NCI-H187 (cell line): ENCODE measurements at regions not wholly inside any gene's neighbourhood (a gene's known extent, or its start where the extent isn't known, plus 50 kb on each side); places are given as distances from the start of the nearest gene placed in this dataset.

Source experiments
- DNase-seq, 2 experiments: peaks; one replicate each; lab custom pipeline; 2025; lab: John Stamatoyannopoulos, UW

GRCh38 chr13:107205318-107206104 is 637.6 kb upstream of the ARGLU1 start:
- peak; percentile 47 to 69 for DNase-seq

DNA sequence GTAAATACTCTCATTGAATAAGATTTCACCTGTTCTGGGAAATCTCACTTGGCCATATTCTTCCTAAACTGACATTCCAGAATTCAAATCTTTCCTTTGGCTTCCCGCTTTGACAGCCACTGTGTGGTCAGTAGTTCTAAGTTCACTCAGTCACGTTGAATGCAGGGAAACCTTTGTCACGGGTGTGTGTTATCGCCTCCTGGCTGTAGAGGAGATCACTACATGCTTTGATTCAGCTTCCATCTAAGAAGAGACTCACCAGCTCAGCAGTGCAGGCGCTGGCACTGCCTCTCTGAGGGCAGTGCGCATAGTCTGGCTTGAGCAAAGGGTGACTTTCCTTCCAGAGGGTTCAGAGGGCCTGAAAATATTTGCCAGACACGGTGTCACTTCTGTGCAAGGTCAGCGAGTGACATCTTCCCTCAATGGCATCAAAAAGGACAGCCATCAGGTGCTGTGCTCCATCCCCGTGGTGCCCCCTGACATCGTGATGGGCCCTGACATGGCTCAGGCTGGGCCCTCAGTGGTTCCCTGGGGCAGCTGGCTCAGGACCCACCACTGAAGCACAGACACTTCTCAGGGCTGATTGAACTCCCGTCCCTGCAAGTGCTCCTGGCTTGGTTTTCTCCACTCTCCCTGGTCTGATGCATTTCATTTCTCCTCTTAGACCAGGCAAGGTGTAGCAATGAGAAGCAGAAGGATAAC is 635.4 kb upstream of the ARGLU1 start:
- no peak for DNase-seq

- no peak for DNase-seq
Measured at GRCh38 chr13:107202371-107203023, 634.6 kb upstream of the ARGLU1 start.

- no peak for DNase-seq
Measured at GRCh38 chr13:107200491-107200890, 632.6 kb upstream of the ARGLU1 start.

DNA sequence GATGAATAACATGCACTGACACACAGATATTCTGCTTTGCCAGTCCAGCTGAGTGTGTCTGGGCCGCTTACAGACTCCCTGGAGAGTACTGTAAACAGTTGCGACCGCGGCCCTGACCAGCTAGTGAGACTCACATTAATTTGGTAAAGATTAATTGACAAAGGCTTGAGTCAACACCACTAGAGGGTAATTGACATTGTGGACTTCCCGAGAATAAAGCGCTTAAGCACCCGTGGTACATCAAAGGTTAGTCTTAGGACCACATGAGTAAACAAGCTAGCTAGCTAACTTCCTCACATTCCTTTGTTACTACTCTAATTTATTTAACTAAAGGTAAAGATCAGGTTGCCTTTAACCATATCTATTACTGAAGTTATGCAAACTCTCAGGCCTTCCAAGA is 624.4 kb upstream of the ARGLU1 start:
- DNase-seq, result no peak

- DNase-seq, result no peak
Measured at GRCh38 chr13:107190065-107190464, 622.1 kb upstream of the ARGLU1 start.

GRCh38 chr13:107185889-107186288 is 618.0 kb upstream of the ARGLU1 start:
- DNase-seq, result no peak

- DNase-seq, result no peak
Measured at GRCh38 chr13:107170270-107170931, 602.5 kb upstream of the ARGLU1 start.

GRCh38 chr13:107157271-107157670 is 589.3 kb upstream of the ARGLU1 start:
- DNase-seq, result no peak

DNA sequence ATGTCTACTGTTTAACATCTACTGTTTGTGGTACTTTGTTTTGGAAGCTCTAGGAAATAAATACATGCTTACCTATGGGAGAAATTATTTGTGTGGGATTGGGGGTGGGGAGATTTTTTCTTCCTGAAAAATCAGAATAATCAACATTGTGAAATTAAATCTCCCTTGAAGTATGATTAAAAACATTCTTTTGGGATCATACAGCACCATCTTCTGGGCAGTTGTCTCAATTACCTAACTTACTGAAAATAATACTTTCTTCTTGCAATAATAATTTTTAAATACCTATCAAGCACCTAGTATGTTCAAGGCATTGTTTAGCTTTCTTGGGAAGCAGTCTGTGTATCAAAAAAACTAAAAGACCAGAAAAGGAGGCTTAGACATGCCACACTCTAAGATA is 576.5 kb upstream of the ARGLU1 start:
- no peak for DNase-seq

DNA sequence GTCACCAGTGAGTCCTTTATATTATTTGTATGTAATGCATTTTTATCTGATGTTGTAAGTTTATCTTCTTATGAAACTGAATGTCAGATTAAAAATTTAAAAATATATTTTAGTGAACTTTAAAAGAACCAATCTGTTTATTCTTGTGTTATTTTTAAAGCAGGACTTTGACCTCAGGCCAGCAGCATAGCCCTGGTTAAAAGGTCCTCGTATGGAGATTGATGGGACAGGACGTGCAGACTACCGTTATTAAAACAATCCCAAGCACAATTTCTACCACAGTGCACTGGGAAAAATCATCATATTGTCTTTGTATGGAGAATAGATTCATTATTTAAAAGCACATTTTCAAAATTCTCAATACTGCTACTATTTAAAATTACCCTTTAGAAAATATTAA is 573.8 kb upstream of the ARGLU1 start:
- no peak for DNase-seq

- no peak for DNase-seq
Measured at GRCh38 chr13:107139006-107139405, 571.1 kb upstream of the ARGLU1 start.

- no peak for DNase-seq
Measured at GRCh38 chr13:107138486-107138885, 570.5 kb upstream of the ARGLU1 start.

DNA sequence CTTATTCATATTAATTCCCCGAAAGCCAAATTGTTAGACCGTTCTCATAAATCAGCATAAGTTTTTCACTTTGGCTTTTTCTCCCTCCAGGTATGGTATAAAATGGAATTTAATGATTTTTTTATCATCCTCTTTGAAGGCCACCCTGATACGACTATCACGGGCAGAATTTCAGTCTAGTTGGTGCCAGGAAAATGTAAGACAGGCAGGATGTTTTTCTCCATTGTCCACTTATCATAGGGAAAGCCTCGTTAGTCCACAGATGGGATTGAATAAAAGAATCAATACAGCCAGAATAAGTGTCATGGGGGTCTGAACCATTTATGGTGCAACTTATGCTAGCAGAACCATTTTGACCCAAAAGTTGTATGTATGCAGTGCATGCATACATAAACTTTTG is 566.0 kb upstream of the ARGLU1 start:
- no peak for DNase-seq

GRCh38 chr13:107130566-107130965 is 562.6 kb upstream of the ARGLU1 start:
- no peak for DNase-seq

DNA sequence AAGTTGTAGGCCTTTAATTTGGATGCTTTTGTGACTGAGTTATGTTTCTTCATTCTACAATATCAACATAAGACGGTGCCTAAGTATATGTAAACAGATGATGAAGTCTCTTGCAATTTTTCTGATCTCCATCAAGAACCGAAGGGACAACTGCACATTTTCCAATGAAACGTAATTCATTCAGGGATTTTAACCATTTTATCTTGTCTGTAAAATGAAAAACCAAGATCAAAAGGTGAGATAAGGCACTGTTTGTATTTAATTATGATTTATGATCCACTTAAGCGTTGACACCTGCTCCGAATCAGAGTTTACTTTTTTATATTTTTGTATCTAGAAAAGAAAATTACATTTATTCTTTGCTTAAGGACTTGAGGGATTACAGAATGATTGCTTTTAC is 556.8 kb upstream of the ARGLU1 start:
- no peak for DNase-seq

DNA sequence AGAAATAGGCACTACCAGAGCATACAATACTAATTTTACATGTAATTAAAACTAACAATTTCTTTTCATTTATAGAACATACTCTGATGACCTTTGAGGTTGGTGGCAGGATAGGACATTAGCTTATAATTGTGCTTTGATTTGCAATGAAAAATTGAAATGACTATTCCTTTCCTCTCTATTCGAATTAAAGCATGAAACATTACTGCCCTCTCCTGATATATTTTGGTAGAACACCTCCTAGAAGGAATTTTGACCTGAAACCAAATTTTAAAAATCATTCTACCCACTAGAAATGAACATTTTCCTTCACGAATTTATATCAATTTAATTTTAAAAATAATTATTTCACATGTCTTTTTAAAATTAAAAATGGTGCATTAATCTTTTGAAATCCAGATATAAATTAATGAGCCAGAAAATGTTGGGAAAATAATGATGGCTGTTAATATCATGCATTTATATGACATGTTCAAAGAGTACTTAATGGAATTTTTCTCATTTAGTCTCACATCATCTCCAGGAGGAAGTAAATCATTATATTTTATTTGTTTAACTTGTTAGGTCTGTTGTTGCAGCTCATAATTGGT is 556.3 kb upstream of the ARGLU1 start:
- no peak for DNase-seq

DNA sequence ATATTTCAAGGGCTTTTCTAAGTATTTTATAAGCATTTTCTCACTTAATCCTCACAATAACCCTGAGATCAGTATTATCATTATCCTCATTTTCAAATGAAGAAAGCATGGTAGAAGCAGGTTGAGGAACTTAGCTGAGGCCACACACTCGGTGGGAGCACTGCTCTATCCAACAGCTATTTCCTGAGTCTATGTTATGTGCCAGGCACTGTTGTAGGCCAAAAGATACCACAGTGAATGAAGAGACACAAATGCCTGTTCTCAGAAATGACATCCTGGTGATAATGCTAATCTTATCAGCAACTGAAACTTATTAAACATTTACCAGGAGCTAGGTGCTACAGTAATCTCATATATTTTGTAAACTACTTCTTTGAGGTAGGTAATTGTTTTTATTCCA is 553.9 kb upstream of the ARGLU1 start:
- no peak for DNase-seq

DNA sequence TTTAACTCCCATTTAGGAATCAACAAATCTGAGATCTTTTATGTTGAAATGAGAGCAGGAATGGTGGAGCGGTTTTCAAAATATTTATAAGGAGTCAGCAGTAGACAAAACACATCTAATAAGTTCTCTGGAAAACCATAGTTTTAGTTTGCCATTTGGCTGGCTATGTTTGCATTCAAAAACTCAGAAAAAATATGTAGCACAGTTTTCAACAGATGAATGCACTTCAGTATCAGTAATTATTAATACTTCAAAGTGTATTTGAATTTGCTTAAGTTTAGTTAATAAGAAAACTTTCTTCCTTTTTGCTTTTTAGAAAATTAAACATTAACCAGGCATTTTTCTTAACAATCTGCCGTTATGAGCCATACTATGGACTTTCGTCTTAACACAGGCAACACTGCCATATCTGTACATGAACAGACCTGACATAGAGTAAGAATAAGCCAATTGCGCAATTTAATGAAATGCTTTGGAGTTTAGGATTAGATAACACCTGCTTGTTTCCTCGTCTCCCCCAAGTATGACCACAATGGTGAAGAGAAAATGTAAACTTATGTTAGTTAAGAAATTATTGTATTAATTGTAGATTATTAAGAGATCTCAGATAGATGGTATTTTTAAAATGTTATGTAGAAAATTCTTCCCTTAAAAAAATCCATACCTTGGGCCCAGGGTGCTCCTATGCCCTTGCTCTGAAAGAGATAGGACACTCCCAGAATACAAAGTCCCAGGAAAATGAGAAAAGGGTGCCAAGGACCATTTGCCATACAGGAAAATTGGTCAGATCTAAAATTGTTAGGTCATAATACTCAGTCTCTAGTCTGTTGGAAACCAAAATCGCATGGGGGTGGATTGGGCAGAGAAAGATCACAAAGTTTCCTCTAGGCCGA is 552.3 kb upstream of the ARGLU1 start:
- no peak for DNase-seq

- no peak for DNase-seq
Measured at GRCh38 chr13:107118506-107118905, 550.6 kb upstream of the ARGLU1 start.

DNA sequence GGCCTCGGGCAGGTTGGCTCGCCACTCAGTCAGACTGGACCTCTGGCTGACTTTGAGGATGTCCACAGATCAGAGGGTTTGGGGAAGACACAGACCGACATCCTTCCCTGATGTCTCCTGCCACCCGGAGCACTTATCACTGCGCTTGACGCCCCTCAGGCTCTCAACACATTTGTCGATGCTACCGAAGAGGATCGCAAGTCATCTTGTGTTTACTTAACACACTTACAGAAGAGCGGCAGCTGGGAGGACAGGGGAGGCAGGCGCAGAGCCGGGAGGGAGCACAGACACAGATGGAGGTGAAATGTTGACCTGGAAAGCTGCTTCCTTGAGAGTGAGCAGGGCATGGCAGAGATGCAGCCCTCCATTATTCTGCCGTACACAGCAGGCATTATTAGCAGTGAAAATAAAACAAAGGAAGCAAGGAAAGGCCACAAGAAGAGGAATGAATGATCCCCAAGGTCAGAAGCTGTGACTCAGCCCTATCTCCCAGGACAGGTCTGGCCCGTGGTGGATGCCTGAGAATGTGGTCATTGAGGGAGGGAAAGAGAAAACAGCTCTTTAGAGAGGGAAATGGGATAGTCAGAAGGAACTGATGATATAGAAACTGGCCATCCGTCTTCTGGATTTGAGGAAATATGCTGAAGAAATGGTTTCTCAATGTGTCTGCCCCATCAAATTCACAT is 549.5 kb upstream of the ARGLU1 start:
- no peak for DNase-seq
